HS-27A (cell line): ENCODE measurements at regions not wholly inside any gene's neighbourhood (a gene's known extent, or its start where the extent isn't known, plus 50 kb on each side); places are given as distances from the start of the nearest gene placed in this dataset.
"Not testable (repeated sequence)": the region's sequence is repeated elsewhere in the genome, so short reads cannot be mapped to it uniquely, and the experiment has no call there.

Experiments used
- DNase-seq: peaks from one replicate; pipeline ENCODE4 v3.0.0-alpha.2; 2012; ENCODE audit warnings: low read depth, missing footprints

GRCh38 chr13:21261487-21262216, 85.2 kb downstream of the MRPL57 start:
- not testable (repeated sequence) for DNase-seq

DNA sequence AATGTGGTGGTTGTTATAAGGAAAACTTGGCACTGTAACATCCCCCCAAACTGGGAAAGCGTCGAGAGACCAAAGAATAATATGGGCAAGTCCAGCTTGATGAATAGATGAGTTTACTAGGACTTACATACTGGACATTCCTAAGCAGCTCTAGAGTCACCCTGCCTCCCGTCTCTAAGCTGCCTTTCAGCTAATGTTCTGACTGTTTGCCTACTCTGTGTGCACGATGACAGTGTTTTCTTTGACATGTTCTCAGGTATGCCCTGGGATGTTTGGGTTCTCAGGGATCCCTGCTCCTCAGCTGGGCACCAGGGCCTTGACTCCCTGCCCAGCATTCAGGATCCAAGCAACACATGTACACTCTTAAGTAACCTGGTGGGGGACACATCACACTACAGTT, 87.5 kb downstream of the MRPL57 start:
- DNase-seq = not testable (repeated sequence)

DNA sequence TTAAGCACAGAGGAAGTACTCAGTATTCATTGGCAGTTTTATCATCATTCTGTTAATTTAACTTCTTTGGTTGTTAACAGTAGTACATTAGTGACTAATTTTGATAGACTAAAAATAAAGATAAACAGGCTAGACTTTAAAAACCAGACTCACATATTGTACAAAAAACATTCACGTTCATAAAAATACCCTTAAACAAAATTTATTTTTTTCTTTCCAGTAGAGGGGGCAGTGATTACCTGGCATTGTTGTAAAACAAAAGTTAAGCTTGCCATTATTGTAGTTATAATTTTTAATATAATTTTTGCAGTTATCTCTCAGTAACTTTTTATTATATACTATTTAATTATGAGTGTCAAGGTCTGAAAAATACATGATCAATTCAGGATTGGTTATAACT, 92.0 kb downstream of the MRPL57 start:
- not testable (repeated sequence) for DNase-seq

- not testable (repeated sequence) for DNase-seq
Measured at GRCh38 chr13:21272439-21272838, 96.0 kb downstream of the MRPL57 start.

DNA sequence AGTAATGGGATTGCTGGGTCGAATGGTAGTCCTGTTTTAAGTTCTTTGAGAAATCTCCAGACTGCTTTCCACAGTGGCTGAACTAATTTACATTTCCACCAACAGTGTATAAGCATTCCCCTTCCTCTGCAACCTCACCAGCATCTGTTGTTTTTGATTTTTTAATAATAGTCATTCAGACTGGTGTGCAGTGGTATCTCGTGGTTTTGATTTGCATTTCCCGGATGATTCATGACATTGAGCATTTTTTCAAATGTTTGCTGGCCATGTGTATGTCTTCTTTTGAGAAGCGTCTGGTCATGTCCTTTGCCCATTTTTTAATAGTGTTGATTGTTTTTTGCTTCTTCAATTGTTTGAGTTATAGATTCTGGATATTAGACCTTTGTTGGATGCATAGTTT, 98.0 kb downstream of the MRPL57 start:
- not testable (repeated sequence) for DNase-seq

DNA sequence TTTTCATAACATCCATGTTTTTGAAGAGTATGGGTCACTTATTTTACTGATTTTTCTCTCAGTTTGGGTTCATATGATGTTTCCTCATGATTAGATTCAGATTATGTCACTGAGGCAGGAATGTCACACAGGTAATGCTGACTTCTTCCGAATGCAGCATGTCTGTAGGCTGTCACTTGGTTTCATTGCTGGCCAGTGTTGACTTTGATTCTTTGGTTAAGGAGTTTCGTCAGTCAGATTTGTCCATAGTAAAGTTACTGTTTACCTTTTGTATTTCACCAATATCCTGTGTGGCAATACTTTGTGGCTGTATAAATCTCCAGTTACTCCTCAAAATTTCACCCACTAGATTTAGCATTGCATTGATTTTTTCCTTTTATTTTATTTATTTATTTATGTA, 105.6 kb downstream of the MRPL57 start:
- no peak for DNase-seq

DNA sequence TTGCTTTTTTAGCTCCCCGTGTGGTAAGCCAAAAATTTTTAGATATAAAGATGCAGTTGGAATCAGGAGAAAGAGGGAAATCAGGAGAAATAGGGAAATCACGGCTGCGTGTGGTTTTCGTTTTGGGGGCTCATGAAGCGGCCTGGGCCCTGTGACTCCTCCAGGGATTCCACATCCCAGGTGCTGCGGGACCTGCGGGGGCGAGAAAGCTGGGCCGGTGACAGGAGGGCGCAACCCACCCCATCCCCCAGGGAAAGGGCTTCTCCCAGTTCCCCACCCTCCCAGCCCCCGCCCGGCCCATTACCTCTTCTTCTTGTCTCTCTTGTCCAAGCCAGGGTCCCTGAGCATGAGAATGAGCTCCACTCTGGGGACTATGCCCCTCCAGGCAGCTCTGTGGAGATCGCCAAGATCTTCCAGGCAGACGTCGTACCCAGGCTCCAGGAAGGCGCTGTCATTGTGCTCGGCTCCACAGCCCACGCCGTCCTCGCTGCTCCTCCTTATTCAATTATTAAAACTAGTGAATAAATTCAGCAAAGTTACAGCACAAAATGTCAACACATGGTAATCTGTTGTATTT, 111.0 kb downstream of the MRPL57 start:
- DNase-seq = no peak

DNA sequence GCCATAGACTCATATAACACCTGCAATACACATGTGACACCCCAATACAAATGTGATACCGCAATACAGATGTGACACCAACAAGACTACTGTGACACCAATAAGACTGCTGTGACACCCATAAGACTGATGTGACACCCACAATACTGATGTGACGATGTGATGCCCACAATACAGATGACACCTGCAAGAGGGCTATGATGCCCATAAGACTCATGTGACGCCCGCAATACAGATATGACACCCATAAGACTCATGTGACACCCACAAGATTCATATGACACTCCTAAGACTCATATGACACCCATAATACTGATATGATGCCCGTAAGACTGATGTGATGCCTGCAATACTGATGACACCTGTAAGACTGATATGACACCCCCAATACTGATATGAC, 113.0 kb downstream of the MRPL57 start:
- no peak for DNase-seq

GRCh38 chr13:21290442-21291002, 114.1 kb downstream of the MRPL57 start:
- DNase-seq = not testable (repeated sequence)

DNA sequence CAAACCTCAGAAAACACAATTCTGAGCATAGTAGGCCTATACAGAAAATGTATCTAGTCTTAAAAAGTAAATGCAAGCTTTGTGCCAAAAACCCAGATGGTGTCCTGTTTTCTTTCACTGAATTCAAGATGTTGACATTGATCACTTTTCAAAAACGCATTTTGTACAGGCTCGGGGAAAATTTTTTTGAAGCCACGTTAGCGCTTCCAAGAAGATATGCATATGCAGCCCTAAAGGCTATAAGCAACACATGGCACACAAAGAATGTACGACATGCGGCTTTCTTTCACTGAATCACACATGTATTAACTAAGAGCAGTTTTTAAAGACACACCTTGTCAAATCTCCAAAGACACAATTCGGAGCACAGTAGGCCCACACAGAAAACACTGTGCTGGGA, 115.4 kb downstream of the MRPL57 start:
- DNase-seq = no peak

DNA sequence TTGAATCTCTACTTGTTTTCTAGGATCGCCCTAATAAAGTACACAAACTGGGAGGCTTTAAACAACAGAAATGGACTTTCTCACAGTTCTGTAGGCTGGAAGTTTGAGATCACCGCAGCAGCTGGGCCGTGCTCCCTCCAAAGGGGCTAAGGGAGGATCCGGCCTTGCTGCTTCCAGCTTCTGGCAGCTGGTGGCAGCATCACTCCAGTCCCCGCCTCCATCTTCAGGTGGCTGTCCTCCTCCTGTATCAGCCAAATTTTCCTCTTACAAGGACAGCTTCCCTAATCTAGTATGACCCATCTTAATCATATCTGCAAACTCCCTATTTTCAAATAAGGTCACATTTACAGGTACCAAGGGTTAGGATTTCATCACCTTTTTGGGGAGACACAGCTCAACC, 120.5 kb downstream of the MRPL57 start:
- not testable (repeated sequence) for DNase-seq

DNA sequence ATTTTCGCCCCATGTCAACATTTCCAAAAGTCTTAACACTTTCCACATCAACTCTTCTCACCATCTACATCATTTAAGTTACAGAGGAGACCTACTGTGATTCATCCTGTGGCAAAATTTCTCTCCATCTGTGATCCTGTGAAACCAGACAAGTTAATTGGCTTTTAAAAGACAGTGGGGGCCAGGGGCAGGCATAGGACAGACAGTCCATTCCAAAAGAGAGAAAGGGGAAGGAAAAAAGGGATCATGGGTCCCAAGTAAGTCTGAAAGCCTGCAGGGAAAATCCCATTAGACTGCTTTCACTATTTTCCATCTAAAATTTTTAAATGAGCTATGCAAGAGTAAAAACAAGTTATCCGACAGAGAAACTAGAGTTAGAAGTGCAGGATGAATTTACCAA, 121.0 kb downstream of the MRPL57 start:
- no peak for DNase-seq

- DNase-seq = peak; percentile 27
Measured at GRCh38 chr13:21297914-21298831, 121.7 kb downstream of the MRPL57 start.

DNA sequence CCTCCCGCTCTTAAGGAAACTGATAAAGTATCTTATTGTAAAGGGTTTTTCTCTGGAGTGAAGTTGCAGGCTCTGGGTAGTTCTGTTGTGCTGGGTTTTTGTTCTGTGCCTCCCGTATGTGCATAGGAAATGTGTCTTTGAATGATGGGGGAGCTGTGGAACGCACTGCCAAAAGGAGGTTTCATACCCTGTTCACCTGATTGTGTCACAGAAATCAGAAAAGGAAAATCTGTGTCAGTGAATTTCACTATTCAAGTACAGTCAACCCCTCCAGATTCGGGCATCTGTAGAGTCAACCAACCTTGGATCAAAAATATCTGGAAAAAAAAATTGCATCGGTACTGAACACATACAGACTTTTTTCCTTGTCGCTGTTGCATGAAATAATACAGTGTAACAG, 127.8 kb downstream of the MRPL57 start:
- DNase-seq = no peak

GRCh38 chr13:21306300-21307073, 130.0 kb downstream of the MRPL57 start:
- DNase-seq = not testable (repeated sequence)

- DNase-seq = not testable (repeated sequence)
Measured at GRCh38 chr13:21307158-21307557, 130.7 kb downstream of the MRPL57 start.

DNA sequence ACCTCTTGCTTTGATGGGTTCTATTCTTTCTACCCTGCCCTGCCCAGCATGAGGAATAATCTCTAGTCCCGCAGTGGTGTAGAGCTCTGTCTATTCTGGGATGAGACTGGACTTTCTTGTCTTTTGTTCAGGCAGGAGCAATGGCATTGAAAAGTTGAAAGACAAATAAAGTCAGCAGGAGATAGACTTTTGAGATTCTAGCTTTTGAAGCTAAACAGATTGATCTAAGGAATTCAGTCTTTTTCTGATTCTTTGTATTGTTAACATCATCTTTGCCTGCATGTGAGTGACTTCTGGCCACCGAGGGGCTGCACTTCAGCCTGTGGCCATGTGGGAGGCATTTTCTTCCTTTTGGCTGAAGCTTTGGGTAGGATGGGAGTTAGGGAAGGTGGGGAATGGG, 132.4 kb downstream of the MRPL57 start:
- no peak for DNase-seq

GRCh38 chr13:21309542-21310172, 133.2 kb downstream of the MRPL57 start:
- no peak for DNase-seq

GRCh38 chr13:21310220-21310619, 133.8 kb downstream of the MRPL57 start:
- DNase-seq = no peak

DNA sequence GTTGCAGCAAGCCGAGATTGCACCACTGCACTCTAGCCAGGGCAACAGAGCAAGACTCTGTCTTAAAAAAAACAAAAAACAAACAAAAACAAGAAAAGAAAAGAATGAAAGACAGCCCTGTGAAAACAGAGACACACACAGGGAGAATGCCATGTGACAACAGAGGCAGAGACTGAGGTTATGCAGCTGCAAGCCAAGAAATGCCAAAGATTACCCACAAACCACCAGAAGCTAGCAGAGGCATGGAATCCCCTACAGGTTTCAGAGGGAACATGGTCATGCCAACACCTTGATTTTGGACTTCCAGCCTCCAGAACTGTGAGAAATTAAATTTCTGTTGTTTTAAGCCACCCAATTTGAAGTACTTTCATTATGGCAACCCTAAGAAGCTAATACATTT, 138.5 kb downstream of the MRPL57 start:
- not testable (repeated sequence) for DNase-seq

DNA sequence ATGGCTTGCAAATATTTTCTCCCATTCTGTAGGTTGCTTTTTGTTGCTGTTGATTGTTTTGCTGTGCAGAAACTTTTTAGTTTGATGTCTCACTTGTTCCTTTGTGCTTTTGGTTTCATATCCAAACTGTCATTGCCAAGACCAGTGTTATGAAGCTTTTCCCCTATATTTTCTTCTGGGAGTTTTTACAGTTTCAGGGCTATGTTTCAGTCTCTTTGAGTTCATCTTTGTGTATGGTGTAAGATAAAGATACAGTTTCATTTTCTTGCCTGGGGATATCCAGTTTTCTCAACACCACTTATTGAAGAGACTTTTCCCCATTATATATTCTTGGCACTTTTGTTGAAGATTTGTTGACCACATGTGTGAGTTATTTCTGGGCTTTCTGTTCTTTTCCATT, 139.9 kb downstream of the MRPL57 start:
- no peak for DNase-seq
